Activated naive CD4-positive, alpha-beta T cell treated with anti-CD3 and anti-CD28 coated beads for 36 hours (primary cell): ENCODE measurements at regions not wholly inside any gene's neighbourhood (a gene's known extent, or its start where the extent isn't known, plus 50 kb on each side); places are given as distances from the start of the nearest gene placed in this dataset.
A peak's percentile ranks its signal among the peaks of the same experiment; 100 is the strongest.

ENCODE experiments used
- CTCF ChIA-PET: fragments of 350-600 bp; sonication (Branson Sonifier 250); formaldehyde crosslinking; loops from one replicate; lab custom pipeline; 2021; ENCODE audit warnings: antibody characterized with exemption; lab: Charles Lee
- DNase-seq: peaks from one replicate; pipeline ENCODE4 v3.0.0-alpha.2; 2020
- H3K27ac Mint-ChIP-seq: one replicate; pipeline ENCODE4 v1.8.0; 2021; ENCODE audit warnings: mild to moderate bottlenecking, mixed read lengths
- H3K27me3 Mint-ChIP-seq: one replicate; pipeline ENCODE4 v1.8.0; 2021; ENCODE audit warnings: low read depth, mixed read lengths
- H3K36me3 Mint-ChIP-seq: one replicate; pipeline ENCODE4 v1.8.0; 2021; ENCODE audit warnings: low read depth, mixed read lengths
- H3K4me1 Mint-ChIP-seq: one replicate; pipeline ENCODE4 v1.8.0; 2021; ENCODE audit warnings: low read depth, mixed read lengths
- H3K4me3 Mint-ChIP-seq: one replicate; pipeline ENCODE4 v1.8.0; 2021; ENCODE audit warnings: mild to moderate bottlenecking, moderate library complexity, mixed read lengths
- H3K9me3 Mint-ChIP-seq: one replicate; pipeline ENCODE4 v1.8.0; 2021; ENCODE audit warnings: mixed read lengths
- intact Hi-C: fragments of 100-400 bp; cut with micrococcal nuclease; formaldehyde crosslinking; loops from one replicate; pipeline ENCODE4 v1.15.1; 2023

- Mint-ChIP-seq H3K4me1 (peaks cover 26% of the 10 kb centered on the region), H3K27me3 (no peaks in the 10 kb centered on the region), H3K9me3 (no peaks in the 10 kb centered on the region), H3K36me3 (no peaks in the 10 kb centered on the region), H3K27ac (peak overlapping the region; percentile 78), H3K4me3 (peak overlapping the region; percentile 26)
- CTCF ChIA-PET, result interaction anchor here (0.5 to 3.2 kb wide), 56 partner anchors 9 to 1758 kb away, joined by 3 to 29 read pairs (median 4); no protein-coding TSS in a partner anchor
- DNase-seq, result no peak
- intact Hi-C loops, result loop anchor here (1.0 to 5.0 kb wide), 9 partner anchors 122 to 1115 kb away; partner anchors contain the start of gene NUDT4
Measured at GRCh38 chr12:92987362-92987761, 58.3 kb upstream of the EEA1 start.

GRCh38 chr12:92987846-92988621 is 58.9 kb upstream of the EEA1 start:
- intact Hi-C loops, result loop anchor here (1.0 to 5.0 kb wide), 15 partner anchors 59 to 1114 kb away; partner anchors contain the start of genes EEA1, MRPL42 and NUDT4
- no peak overlapping the region for H3K4me3 Mint-ChIP-seq
- H3K27ac Mint-ChIP-seq, result peak overlapping the region; percentile 78
- no peaks in the 10 kb centered on the region for H3K9me3 Mint-ChIP-seq
- H3K4me1 Mint-ChIP-seq, result peaks cover 26% of the 10 kb centered on the region
- DNase-seq, result peak; percentile 70
- H3K36me3 Mint-ChIP-seq, result no peaks in the 10 kb centered on the region
- H3K27me3 Mint-ChIP-seq, result no peaks in the 10 kb centered on the region
- CTCF ChIA-PET, result interaction anchor here (0.5 to 3.2 kb wide), 44 partner anchors 10 to 1757 kb away, joined by 3 to 29 read pairs (median 4); no protein-coding TSS in a partner anchor

DNA sequence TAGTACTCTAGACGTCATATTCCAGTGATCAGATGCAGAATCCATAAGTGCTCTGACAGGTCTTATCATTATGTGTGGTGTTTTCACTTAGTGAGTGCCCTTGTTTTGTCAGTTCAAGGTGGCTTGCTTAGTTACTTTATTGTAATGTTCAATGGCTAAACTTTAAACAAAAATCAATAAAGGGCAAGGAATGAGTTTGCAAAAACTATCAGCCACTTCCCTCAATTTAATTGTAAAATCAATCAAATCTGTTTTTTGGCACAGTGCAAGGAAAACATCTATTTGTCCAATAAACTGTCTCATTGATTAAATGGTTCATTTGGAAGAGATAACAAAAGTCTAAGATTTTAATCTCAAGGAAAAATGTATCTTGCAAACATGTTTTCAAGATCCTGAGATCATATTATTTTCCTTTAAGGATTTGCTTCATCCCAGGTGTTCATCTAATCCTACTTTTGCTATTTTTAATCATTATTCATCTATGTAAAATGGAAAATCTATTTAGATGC is 59.6 kb upstream of the EEA1 start:
- H3K27me3 Mint-ChIP-seq, result no peaks in the 10 kb centered on the region
- H3K27ac Mint-ChIP-seq, result no peak overlapping the region
- intact Hi-C loops, result loop anchor here (1.0 to 5.0 kb wide), 7 partner anchors 59 to 779 kb away; partner anchors contain the start of genes EEA1 and MRPL42
- no peaks in the 10 kb centered on the region for H3K9me3 Mint-ChIP-seq
- no peak overlapping the region for H3K4me3 Mint-ChIP-seq
- no peak for DNase-seq
- H3K36me3 Mint-ChIP-seq, result no peaks in the 10 kb centered on the region
- CTCF ChIA-PET, result interaction anchor here (0.6 to 3.2 kb wide), 11 partner anchors 11 to 1144 kb away, joined by 3 to 29 read pairs (median 6); no protein-coding TSS in a partner anchor
- H3K4me1 Mint-ChIP-seq, result peaks cover 26% of the 10 kb centered on the region

DNA sequence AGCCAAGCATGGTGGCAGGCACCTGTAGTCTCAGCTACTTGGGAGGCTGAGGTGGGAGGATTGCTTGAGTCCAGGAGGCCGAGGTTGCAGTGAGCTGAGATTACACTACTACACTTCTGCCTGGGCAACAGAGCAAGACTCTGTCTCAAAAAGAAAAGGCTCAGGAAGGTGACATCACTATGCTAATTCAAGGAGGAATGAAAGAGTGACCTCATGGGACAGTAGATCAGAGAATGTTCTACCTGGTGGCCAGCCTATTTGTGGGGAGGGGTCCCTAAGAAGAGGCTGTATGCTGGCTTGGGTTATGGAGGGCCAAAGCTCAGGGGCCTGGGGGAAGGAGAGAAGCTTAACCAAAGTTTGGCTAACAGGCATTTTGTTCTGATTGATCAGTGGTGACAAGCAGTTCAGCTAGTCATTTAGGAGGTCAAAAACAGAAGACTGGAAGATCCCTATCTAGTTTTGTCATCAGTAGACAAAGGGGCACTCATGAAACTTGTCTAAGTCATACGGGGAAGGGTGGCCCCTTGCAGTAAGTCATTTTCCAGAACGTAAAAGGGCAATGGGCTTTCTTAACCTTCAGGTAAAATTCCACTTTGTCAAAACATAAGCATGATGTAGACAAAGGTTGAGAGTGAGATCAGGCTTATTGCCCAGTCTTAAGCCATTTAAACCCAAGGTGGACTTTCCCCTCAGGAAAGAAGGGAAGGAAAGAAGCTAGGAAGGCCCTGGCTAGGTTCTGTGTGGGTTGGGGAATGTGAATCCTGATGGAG is 60.8 kb upstream of the EEA1 start:
- intact Hi-C loops, result loop anchor here (1.0 to 5.0 kb wide), 7 partner anchors 100 to 581 kb away; no protein-coding TSS in a partner anchor
- H3K36me3 Mint-ChIP-seq, result no peaks in the 10 kb centered on the region
- DNase-seq, result peak; percentile 54
- H3K4me1 Mint-ChIP-seq, result peaks cover 26% of the 10 kb centered on the region
- peak overlapping the region; percentile 78 for H3K27ac Mint-ChIP-seq
- CTCF ChIA-PET, result interaction anchor here (0.5 to 1.5 kb wide), 8 partner anchors 10 to 1111 kb away, joined by 3 to 4 read pairs (median 3); partner anchors contain the start of gene EEA1
- no peak overlapping the region for H3K4me3 Mint-ChIP-seq
- no peaks in the 10 kb centered on the region for H3K27me3 Mint-ChIP-seq
- H3K9me3 Mint-ChIP-seq, result no peaks in the 10 kb centered on the region

- Mint-ChIP-seq H3K36me3 (no peaks in the 10 kb centered on the region), H3K4me3 (no peak overlapping the region)
- intact Hi-C loops, result no loop called here
Measured at GRCh38 chr12:92991134-92991533, 62.0 kb upstream of the EEA1 start.

DNA sequence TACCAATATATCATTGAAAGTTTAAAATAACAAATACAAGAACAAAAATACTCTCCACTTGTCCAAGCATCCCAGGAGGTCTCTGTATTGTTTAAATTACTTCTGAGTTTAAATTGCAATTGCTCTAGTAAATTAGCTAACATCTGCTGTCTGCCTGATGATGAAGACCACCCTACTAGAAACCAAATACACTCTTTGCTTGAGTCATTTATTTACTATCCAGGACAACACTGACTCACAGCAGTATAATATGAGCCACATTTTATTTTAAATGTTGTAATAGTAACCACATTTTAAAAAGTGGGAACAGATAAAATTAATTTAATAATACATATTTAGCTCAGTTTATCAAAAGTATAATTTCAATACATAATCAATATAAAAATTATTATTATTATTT is 62.9 kb upstream of the EEA1 start:
- H3K4me3 Mint-ChIP-seq, result no peak overlapping the region
- intact Hi-C loops, result no loop called here
- CTCF ChIA-PET, result no interaction called here

More at GRCh38 chr12:92991134-92991533, 62.0 kb upstream of the EEA1 start:
- CTCF ChIA-PET, result interaction anchor here (1.0 kb wide), 1 partner anchor 11 kb away, joined by 3 read pairs; no protein-coding TSS in a partner anchor
- H3K9me3 Mint-ChIP-seq, result no peaks in the 10 kb centered on the region
- peaks cover 26% of the 10 kb centered on the region for H3K4me1 Mint-ChIP-seq
- H3K27me3 Mint-ChIP-seq, result no peaks in the 10 kb centered on the region
- no peak overlapping the region for H3K27ac Mint-ChIP-seq
- DNase-seq, result no peak

DNA sequence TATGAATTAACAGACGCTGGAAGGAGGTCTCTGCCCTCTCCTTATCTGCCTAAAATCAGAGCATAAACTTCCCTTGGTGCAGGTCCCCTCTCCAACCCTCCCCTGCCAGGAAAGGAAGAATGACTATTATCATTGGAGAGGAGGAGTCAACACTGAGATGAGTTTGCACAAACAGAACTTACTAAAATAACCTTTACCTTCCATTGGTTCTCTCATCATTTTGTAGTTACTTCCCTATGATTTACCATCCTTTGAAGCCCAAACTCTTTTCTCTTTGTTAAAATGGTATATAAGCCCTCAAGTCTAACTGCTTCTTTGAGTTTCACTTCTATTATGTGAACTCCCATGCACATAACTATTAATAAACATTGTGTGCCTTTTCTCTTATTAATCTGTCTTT is 64.2 kb upstream of the EEA1 start:
- no peak overlapping the region for H3K4me3 Mint-ChIP-seq
- no peak for DNase-seq
- peaks cover 17% of the 10 kb centered on the region for H3K4me1 Mint-ChIP-seq
- H3K27me3 Mint-ChIP-seq, result no peaks in the 10 kb centered on the region
- intact Hi-C loops, result no loop called here
- H3K9me3 Mint-ChIP-seq, result no peaks in the 10 kb centered on the region
- H3K27ac Mint-ChIP-seq, result no peak overlapping the region
- no peaks in the 10 kb centered on the region for H3K36me3 Mint-ChIP-seq
- CTCF ChIA-PET, result no interaction called here

More for the DNA sequence above, 62.9 kb upstream of the EEA1 start:
- DNase-seq, result no peak
- no peak overlapping the region for H3K27ac Mint-ChIP-seq
- no peaks in the 10 kb centered on the region for H3K27me3 Mint-ChIP-seq
- H3K4me1 Mint-ChIP-seq, result peaks cover 26% of the 10 kb centered on the region
- no peaks in the 10 kb centered on the region for H3K9me3 Mint-ChIP-seq
- no peaks in the 10 kb centered on the region for H3K36me3 Mint-ChIP-seq

- DNase-seq, result no peak
- CTCF ChIA-PET, result no interaction called here
- intact Hi-C loops, result no loop called here
- Mint-ChIP-seq H3K27me3 (no peaks in the 10 kb centered on the region), H3K36me3 (no peaks in the 10 kb centered on the region), H3K27ac (no peak overlapping the region), H3K4me3 (no peak overlapping the region), H3K4me1 (peaks cover under 1% of the 10 kb centered on the region), H3K9me3 (no peaks in the 10 kb centered on the region)
Measured at GRCh38 chr12:92995258-92995903, 66.3 kb upstream of the EEA1 start.

- Mint-ChIP-seq H3K9me3 (no peaks in the 10 kb centered on the region), H3K27me3 (no peaks in the 10 kb centered on the region), H3K4me1 (no peaks in the 10 kb centered on the region), H3K4me3 (no peak overlapping the region), H3K27ac (no peak overlapping the region), H3K36me3 (no peaks in the 10 kb centered on the region)
- CTCF ChIA-PET, result interaction anchor here (0.6 kb wide), 1 partner anchor 12 kb away, joined by 4 read pairs; no protein-coding TSS in a partner anchor
- intact Hi-C loops, result no loop called here
- DNase-seq, result no peak
Measured at GRCh38 chr12:93000026-93000425, 70.9 kb upstream of the EEA1 start.

- intact Hi-C loops, result no loop called here
- Mint-ChIP-seq H3K27me3 (no peaks in the 10 kb centered on the region), H3K36me3 (no peaks in the 10 kb centered on the region), H3K27ac (no peak overlapping the region), H3K4me3 (no peak overlapping the region), H3K9me3 (no peaks in the 10 kb centered on the region), H3K4me1 (no peaks in the 10 kb centered on the region)
- no peak for DNase-seq
- CTCF ChIA-PET, result interaction anchor here (0.8 kb wide), 1 partner anchor 10 kb away, joined by 3 read pairs; no protein-coding TSS in a partner anchor
Measured at GRCh38 chr12:93001407-93001806, 72.3 kb upstream of the EEA1 start.

DNA sequence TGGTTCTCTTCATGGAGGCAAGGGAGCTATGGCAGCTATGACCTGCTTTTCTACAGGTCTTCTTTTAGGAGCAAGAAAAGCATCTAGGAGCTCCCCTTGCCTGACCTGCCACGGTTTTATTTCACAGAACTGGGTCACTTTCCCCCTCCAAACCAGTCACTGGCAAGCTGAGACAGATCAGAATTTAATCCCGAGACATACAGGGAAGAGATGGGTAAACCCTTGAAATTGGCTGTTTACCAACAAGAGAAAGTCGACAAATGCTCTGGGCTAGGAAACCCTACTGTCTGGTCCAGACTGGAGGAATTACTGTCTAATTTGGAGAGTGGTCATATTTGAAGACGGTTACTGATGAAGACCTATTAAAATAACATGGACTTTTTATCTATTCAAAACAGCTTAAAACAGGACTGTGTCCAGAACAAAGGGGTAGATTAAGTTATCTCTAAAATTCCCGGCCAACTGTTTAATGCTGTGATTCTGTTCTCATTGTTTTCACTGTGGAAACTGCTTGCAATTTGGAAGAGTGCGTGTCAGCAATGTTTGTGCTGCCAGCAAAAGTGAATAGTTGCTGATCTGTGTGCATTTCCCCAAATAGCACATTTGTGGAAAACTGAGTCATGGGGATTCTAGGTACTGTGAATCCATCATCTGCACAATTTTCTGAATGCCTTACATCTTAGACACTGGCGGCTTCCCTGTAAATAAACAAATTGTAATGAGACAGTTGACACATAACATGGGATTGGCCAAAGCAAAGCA is 73.4 kb upstream of the EEA1 start:
- Mint-ChIP-seq H3K36me3 (no peaks in the 10 kb centered on the region), H3K27me3 (no peaks in the 10 kb centered on the region), H3K4me3 (no peak overlapping the region), H3K4me1 (no peaks in the 10 kb centered on the region), H3K27ac (no peak overlapping the region), H3K9me3 (no peaks in the 10 kb centered on the region)
- DNase-seq, result no peak
- CTCF ChIA-PET, result interaction anchor here (0.8 kb wide), 1 partner anchor 11 kb away, joined by 3 read pairs; no protein-coding TSS in a partner anchor
- intact Hi-C loops, result no loop called here
